GM20000 (cell line): ENCODE measurements at regions not wholly inside any gene's neighbourhood (a gene's known extent, or its start where the extent isn't known, plus 50 kb on each side); places are given as distances from the start of the nearest gene placed in this dataset.
A peak's percentile ranks its signal among the peaks of the same experiment; 100 is the strongest.
"Not testable (repeated sequence)": the region's sequence is repeated elsewhere in the genome, so short reads cannot be mapped to it uniquely, and the experiment has no call there.

Experiments used
- DNase-seq: peaks from one replicate; pipeline ENCODE4 v3.0.0; 2012; ENCODE audit warnings: low spot score
- CTCF ChIP-seq: IDR thresholded peaks from 2 replicates; pipeline ENCODE4 v1.5.1; 2012; ENCODE audit warnings: mild to moderate bottlenecking, control low read depth; ENCODE audit errors: extremely low read depth, missing control alignments

GRCh38 chr2:57488061-57488460, 558.5 kb upstream of the VRK2 start:
- no peak for TF ChIP-seq CTCF
- no peak for DNase-seq

- TF ChIP-seq CTCF, result no peak
- DNase-seq, result no peak
These were observed 555.9 kb upstream of the VRK2 start for GRCh38 chr2:57490741-57491140.

- no peak for DNase-seq
- no peak for TF ChIP-seq CTCF
These were observed 555.4 kb upstream of the VRK2 start for GRCh38 chr2:57491213-57491612.

GRCh38 chr2:57493966-57494365, 552.6 kb upstream of the VRK2 start:
- DNase-seq, result not testable (repeated sequence)

GRCh38 chr2:57497489-57498096, 549.0 kb upstream of the VRK2 start:
- DNase-seq, result peak; percentile 35
- peak; percentile 68 for TF ChIP-seq CTCF

- TF ChIP-seq CTCF, result no peak
- no peak for DNase-seq
These were observed 541.8 kb upstream of the VRK2 start for GRCh38 chr2:57504787-57505186.

- DNase-seq, result no peak
- no peak for TF ChIP-seq CTCF
These were observed 537.4 kb upstream of the VRK2 start for GRCh38 chr2:57509189-57509588.

GRCh38 chr2:57510704-57511103, 535.9 kb upstream of the VRK2 start:
- TF ChIP-seq CTCF, result no peak
- DNase-seq, result no peak
